NCI-H1694 treated with DMSO at 0.1 percent for 48 hours (cell line): ENCODE measurements at regions not wholly inside any gene's neighbourhood (a gene's known extent, or its start where the extent isn't known, plus 50 kb on each side); places are given as distances from the start of the nearest gene placed in this dataset.
"Not testable (repeated sequence)": the region's sequence is repeated elsewhere in the genome, so short reads cannot be mapped to it uniquely, and the experiment has no call there.

Experiments used
- DNase-seq: peaks from one replicate; lab custom pipeline; 2025; lab: John Stamatoyannopoulos, UW

GRCh38 chr5:99060306-99061261 lies 131.8 kb upstream of the CHD1 start:
- peak; percentile 63 for DNase-seq

- no peak for DNase-seq
Measured at GRCh38 chr5:99059685-99060084, 130.9 kb upstream of the CHD1 start.

GRCh38 chr5:99058466-99058865 lies 129.7 kb upstream of the CHD1 start:
- DNase-seq, result no peak

GRCh38 chr5:99054972-99055371 lies 126.2 kb upstream of the CHD1 start:
- no peak for DNase-seq

- DNase-seq, result no peak
Measured at GRCh38 chr5:99045871-99046270, 117.1 kb upstream of the CHD1 start.

- not testable (repeated sequence) for DNase-seq
Measured at GRCh38 chr5:99043257-99043656, 114.5 kb upstream of the CHD1 start.

GRCh38 chr5:99037668-99038067 lies 108.9 kb upstream of the CHD1 start:
- no peak for DNase-seq

GRCh38 chr5:99035942-99036341 lies 107.1 kb upstream of the CHD1 start:
- DNase-seq, result no peak

- no peak for DNase-seq
Measured at GRCh38 chr5:99034336-99034735, 105.5 kb upstream of the CHD1 start.

- no peak for DNase-seq
Measured at GRCh38 chr5:99033014-99033900, 104.5 kb upstream of the CHD1 start.

- DNase-seq, result peak; percentile 38
Measured at GRCh38 chr5:99032234-99033013, 103.6 kb upstream of the CHD1 start.

GRCh38 chr5:99030906-99031440 lies 102.2 kb upstream of the CHD1 start:
- DNase-seq, result no peak

- no peak for DNase-seq
Measured at GRCh38 chr5:99029172-99029571, 100.4 kb upstream of the CHD1 start.

- not testable (repeated sequence) for DNase-seq
Measured at GRCh38 chr5:99028170-99028569, 99.4 kb upstream of the CHD1 start.

- DNase-seq, result no peak
Measured at GRCh38 chr5:99025298-99026045, 96.7 kb upstream of the CHD1 start.

- no peak for DNase-seq
Measured at GRCh38 chr5:99023330-99023729, 94.5 kb upstream of the CHD1 start.

- DNase-seq, result no peak
Measured at GRCh38 chr5:99022250-99022649, 93.4 kb upstream of the CHD1 start.

GRCh38 chr5:99020698-99021048 lies 91.9 kb upstream of the CHD1 start:
- DNase-seq, result no peak

- DNase-seq, result no peak
Measured at GRCh38 chr5:99019812-99020697, 91.2 kb upstream of the CHD1 start.

- no peak for DNase-seq
Measured at GRCh38 chr5:99019254-99019653, 90.4 kb upstream of the CHD1 start.
